HG03280 (cell line): ENCODE measurements at regions not wholly inside any gene's neighbourhood (a gene's known extent, or its start where the extent isn't known, plus 50 kb on each side); places are given as distances from the start of the nearest gene placed in this dataset.

Experiments used
- ATAC-seq: cut with Tn5 transposase; IDR thresholded peaks from one replicate; pipeline ENCODE4 v1.9.1; 2021; ENCODE audit warnings: mild to moderate bottlenecking, moderate library complexity; ENCODE audit not compliant: unreplicated experiment

- ATAC-seq, result no peak
Observed at GRCh38 chr3:194738254-194739093, 52.8 kb downstream of the FAM43A start.

GRCh38 chr3:194739498-194740284 is 54.0 kb downstream of the FAM43A start:
- no peak for ATAC-seq

GRCh38 chr3:194740859-194741491 is 55.3 kb downstream of the FAM43A start:
- no peak for ATAC-seq

- ATAC-seq, result no peak
Observed at GRCh38 chr3:194741916-194742315, 56.2 kb downstream of the FAM43A start.

GRCh38 chr3:194744826-194745225 is 59.1 kb downstream of the FAM43A start:
- ATAC-seq, result no peak

GRCh38 chr3:194745422-194746184 is 59.9 kb downstream of the FAM43A start:
- ATAC-seq, result no peak

- ATAC-seq, result no peak
Observed at GRCh38 chr3:194748225-194748624, 62.5 kb downstream of the FAM43A start.

- ATAC-seq, result no peak
Observed at GRCh38 chr3:194749631-194750490, 64.2 kb downstream of the FAM43A start.

- ATAC-seq, result no peak
Observed at GRCh38 chr3:194750491-194750828, 64.8 kb downstream of the FAM43A start.

- ATAC-seq, result no peak
Observed at GRCh38 chr3:194755671-194756459, 70.2 kb downstream of the FAM43A start.

- ATAC-seq, result no peak
Observed at GRCh38 chr3:194756460-194756779, 70.7 kb downstream of the FAM43A start.

- no peak for ATAC-seq
Observed at GRCh38 chr3:194756791-194757325, 71.2 kb downstream of the FAM43A start.

- no peak for ATAC-seq
Observed at GRCh38 chr3:194757647-194758061, 72.0 kb downstream of the FAM43A start.

GRCh38 chr3:194758716-194759115 is 73.0 kb downstream of the FAM43A start:
- no peak for ATAC-seq

GRCh38 chr3:194760494-194761137 is 74.9 kb downstream of the FAM43A start:
- no peak for ATAC-seq

- no peak for ATAC-seq
Observed at GRCh38 chr3:194761384-194761783, 75.7 kb downstream of the FAM43A start.

GRCh38 chr3:194766845-194767244 is 81.2 kb downstream of the FAM43A start:
- no peak for ATAC-seq

GRCh38 chr3:194767446-194768207 is 81.9 kb downstream of the FAM43A start:
- ATAC-seq, result no peak
